GM23248 (cell line): ENCODE measurements at regions not wholly inside any gene's neighbourhood (a gene's known extent, or its start where the extent isn't known, plus 50 kb on each side); places are given as distances from the start of the nearest gene placed in this dataset.

Source experiments
- DNase-seq: peaks from one replicate; pipeline ENCODE4 v3.0.0-alpha.2; 2015
- H2AFZ ChIP-seq: fragments of 200-600 bp; sonication (generic); 2 replicates; pipeline ENCODE4 v1.6.1; 2016; ENCODE audit warnings: antibody characterized with exemption
- H3F3A ChIP-seq: fragments of 200-600 bp; sonication (generic); 2 replicates; pipeline ENCODE4 v1.6.1; 2016; ENCODE audit warnings: mild to moderate bottlenecking, antibody characterized with exemption, mixed run types; ENCODE audit not compliant: insufficient read depth
- H3K27ac ChIP-seq: fragments of 200-600 bp; sonication (generic); 2 replicates; pipeline ENCODE4 v1.5.1; 2016; ENCODE audit warnings: mild to moderate bottlenecking
- H3K27me3 ChIP-seq: fragments of 200-600 bp; sonication (generic); replicated peaks from 2 replicates; pipeline ENCODE4 v1.6.1; 2016; ENCODE audit warnings: mild to moderate bottlenecking; ENCODE audit not compliant: insufficient read depth
- H3K36me3 ChIP-seq: fragments of 200-600 bp; sonication (generic); 2 replicates; pipeline ENCODE4 v1.6.1; 2016; ENCODE audit warnings: low read depth, mild to moderate bottlenecking
- H3K4me1 ChIP-seq: fragments of 200-600 bp; sonication (generic); 2 replicates; pipeline ENCODE4 v1.6.1; 2016; ENCODE audit warnings: mild to moderate bottlenecking; ENCODE audit not compliant: insufficient read depth
- H3K4me2 ChIP-seq: fragments of 200-600 bp; sonication (generic); one replicate; pipeline ENCODE4 v1.6.1; 2016; ENCODE audit warnings: mild to moderate bottlenecking; ENCODE audit not compliant: unreplicated experiment
- H3K4me3 ChIP-seq: fragments of 200-600 bp; sonication (generic); 2 replicates; pipeline ENCODE4 v1.5.1; 2016; ENCODE audit warnings: mild to moderate bottlenecking
- H3K79me2 ChIP-seq: fragments of 200-600 bp; sonication (generic); 2 replicates; pipeline ENCODE4 v1.6.1; 2016; ENCODE audit warnings: mild to moderate bottlenecking; ENCODE audit not compliant: insufficient read depth
- H3K9ac ChIP-seq: fragments of 200-600 bp; sonication (generic); 2 replicates; pipeline ENCODE4 v1.6.1; 2016; ENCODE audit warnings: mild to moderate bottlenecking
- H3K9me2 ChIP-seq: fragments of 200-600 bp; sonication (generic); 2 replicates; pipeline ENCODE4 v1.6.1; 2016; ENCODE audit warnings: mixed run types, mild to moderate bottlenecking, moderate library complexity; ENCODE audit not compliant: insufficient read depth
- H3K9me3 ChIP-seq: fragments of 200-600 bp; sonication (generic); one replicate; pipeline ENCODE4 v1.6.1; 2017; ENCODE audit warnings: low read depth
- H4K20me1 ChIP-seq: fragments of 200-600 bp; sonication (generic); 2 replicates; pipeline ENCODE4 v1.6.0; 2016; ENCODE audit not compliant: insufficient read depth
- EZH2 ChIP-seq: fragments of 200-600 bp; sonication (generic); IDR thresholded peaks from 2 replicates; pipeline ENCODE4 v1.6.1; 2018; ENCODE audit warnings: antibody characterized with exemption, mild to moderate bottlenecking; ENCODE audit not compliant: insufficient read depth, poor library complexity, severe bottlenecking
- EZH2phosphoT487 ChIP-seq: fragments of 200-600 bp; sonication (generic); IDR thresholded peaks from 2 replicates; pipeline ENCODE4 v1.6.1; 2018; ENCODE audit warnings: antibody characterized with exemption, moderate library complexity, mild to moderate bottlenecking, low read depth; ENCODE audit not compliant: insufficient read depth
- WGBS, 2 experiments: methylation state at CpG; one replicate each; pipeline ENCODE4 v1.1.6; 2015 to 2017; ENCODE audit warnings: low lambda C conversion rate in 2 of 2, low coverage in 1 of 2; ENCODE audit errors: missing lambda C conversion rate in 2 of 2; 5-methylcytosine and 5-hydroxymethylcytosine counted together
- in situ Hi-C: fragments of 300-500 bp; cut with MboI; formaldehyde crosslinking; loops from 2 replicates; pipeline ENCODE4 v1.15.0; 2020

GRCh38 chr22:46026899-46027210 is 49.9 kb upstream of the WNT7B start:
- no peaks in the 10 kb centered on the region for H3K36me3 ChIP-seq
- peak overlapping the region; percentile 67 for H3K4me2 ChIP-seq
- H4K20me1 ChIP-seq = no peaks in the 10 kb centered on the region
- no peak for TF ChIP-seq EZH2
- no peak for TF ChIP-seq EZH2phosphoT487
- no peaks in the 10 kb centered on the region for H3K79me2 ChIP-seq
- in situ Hi-C loops = no loop called here
- H3K9me2 ChIP-seq = no peaks in the 10 kb centered on the region
- H3K4me3 ChIP-seq = peak overlapping the region; percentile 57
- H3K9me3 ChIP-seq = no peaks in the 10 kb centered on the region
- peak overlapping the region; percentile 69 for H2AFZ ChIP-seq
- peaks cover 6% of the 10 kb centered on the region; the same call in 1 of the 2 replicates for H3K4me1 ChIP-seq
- DNase-seq = peak; percentile 43
- peak overlapping the region; percentile 72 for H3K9ac ChIP-seq
- 26% methylated on average over 3 of the region's 3 CpGs for WGBS, 2 experiments
- H3F3A ChIP-seq = no peaks in the 10 kb centered on the region
- H3K27ac ChIP-seq = no peak overlapping the region
- no peaks in the 10 kb centered on the region for H3K27me3 ChIP-seq

DNA sequence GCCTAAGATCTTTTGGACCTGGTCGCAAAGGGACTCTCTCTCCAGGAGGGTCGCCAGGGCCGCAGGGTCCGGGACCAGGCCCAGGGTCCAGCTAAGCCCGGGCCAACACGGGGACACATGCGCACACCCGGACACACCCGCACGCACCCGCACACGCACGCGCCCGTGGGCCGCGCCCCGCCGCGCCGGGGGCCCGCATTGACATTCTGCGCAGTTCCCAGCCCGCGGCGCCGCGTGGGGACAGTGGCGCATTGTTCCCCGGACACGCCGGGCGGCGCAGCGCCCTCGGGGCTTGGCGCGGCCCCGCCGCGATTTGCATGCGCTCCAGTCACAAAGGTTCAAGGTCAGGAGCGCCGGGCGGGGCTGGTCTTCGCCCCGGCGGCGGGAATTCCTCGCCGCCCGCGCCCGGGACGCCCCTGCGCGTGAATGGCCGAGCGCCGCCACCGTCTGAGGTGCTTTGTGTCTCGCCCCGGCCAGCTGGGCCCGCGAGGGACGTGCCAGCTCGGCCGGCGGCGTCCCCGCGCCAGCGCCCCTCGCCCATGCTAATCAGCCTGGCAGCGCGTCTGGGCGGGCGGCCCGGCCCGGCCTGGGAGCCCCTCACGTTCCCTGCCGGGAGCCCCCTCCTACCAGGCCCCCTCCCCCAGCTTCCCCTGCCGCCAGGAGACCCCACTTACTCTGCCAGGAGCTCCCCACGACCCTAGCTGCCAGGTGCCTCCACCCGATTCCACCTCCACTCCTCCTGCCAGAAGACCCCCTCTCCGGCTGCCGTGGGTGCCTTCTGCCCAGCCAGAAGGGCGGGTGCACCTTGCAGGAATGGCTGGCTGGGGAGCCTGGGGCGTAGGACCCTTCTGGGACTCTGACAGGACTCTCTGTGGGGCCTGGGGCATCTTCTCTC is 50.5 kb upstream of the WNT7B start:
- WGBS, 2 experiments = 9 to 10% methylated on average over 65 to 76 of the region's 89 CpGs
- H3K27me3 ChIP-seq = no peaks in the 10 kb centered on the region
- peak overlapping the region; percentile 67 for H3K4me2 ChIP-seq
- TF ChIP-seq EZH2 (no peak), EZH2phosphoT487 (no peak)
- H3K4me3 ChIP-seq = peak overlapping the region; percentile 57
- no peaks in the 10 kb centered on the region for H3K36me3 ChIP-seq
- H3K4me1 ChIP-seq = peaks cover 6% of the 10 kb centered on the region; the same call in 1 of the 2 replicates
- H4K20me1 ChIP-seq = no peaks in the 10 kb centered on the region
- H3K9me2 ChIP-seq = no peaks in the 10 kb centered on the region
- peak; percentile 64 for DNase-seq
- no peak overlapping the region for H3K27ac ChIP-seq
- no peaks in the 10 kb centered on the region for H3F3A ChIP-seq
- H3K9me3 ChIP-seq = no peaks in the 10 kb centered on the region
- in situ Hi-C loops = no loop called here
- H3K9ac ChIP-seq = peak overlapping the region; percentile 72
- no peaks in the 10 kb centered on the region for H3K79me2 ChIP-seq
- H2AFZ ChIP-seq = peak overlapping the region; percentile 69

DNA sequence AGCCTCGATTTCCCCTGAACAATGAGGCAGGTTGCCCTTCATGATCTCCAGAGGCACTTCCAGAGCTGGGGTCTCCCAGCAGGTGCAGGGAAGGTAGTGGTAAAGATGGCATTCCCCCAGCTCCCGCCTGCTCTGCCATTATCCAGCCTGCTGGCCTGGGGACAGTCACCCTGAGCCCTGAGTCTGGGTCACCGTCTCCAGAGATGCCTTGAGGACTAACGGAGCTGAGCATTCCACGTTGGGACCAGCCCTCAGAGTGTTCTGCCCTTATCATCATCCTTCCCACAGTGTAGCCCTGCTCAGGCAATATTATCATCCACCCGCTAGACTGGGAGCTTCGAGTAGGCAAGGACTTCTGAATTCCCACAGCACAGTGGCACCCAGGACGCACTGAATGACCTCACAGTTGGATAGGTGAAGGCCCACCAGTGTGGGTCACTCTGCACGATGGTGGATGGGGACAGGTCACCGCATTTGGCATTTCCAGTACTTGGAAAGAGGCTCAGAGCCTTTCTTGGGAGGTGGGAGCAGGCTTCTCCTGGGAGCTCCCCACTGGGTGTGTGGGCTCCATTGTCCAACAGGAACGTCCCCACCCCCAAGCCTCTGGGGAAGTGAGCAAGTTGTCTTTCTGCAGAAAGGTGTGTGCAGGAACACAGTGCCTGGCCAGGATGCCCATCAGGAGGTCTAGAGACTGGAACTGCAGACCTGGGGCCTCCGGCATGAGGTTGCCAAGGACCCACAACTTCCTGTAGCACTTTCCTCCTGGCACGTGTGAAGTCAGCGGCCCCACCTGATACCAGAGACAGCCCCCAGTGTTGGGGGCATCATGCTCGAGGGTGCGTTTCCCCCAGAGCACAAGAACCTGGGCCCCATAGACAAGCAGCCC is 51.4 kb upstream of the WNT7B start:
- TF ChIP-seq EZH2phosphoT487 (no peak), EZH2 (no peak)
- Histone ChIP-seq H3K36me3 (no peaks in the 10 kb centered on the region), H2AFZ (no peak overlapping the region), H3K79me2 (no peaks in the 10 kb centered on the region), H3K4me1 (peaks cover 6% of the 10 kb centered on the region; the same call in 1 of the 2 replicates), H3K9me2 (no peaks in the 10 kb centered on the region), H3K9me3 (no peaks in the 10 kb centered on the region), H3K9ac (no peak overlapping the region), H3K27ac (no peak overlapping the region), H4K20me1 (no peaks in the 10 kb centered on the region), H3K4me2 (no peak overlapping the region), H3K27me3 (no peaks in the 10 kb centered on the region), H3F3A (peaks cover 6% of the 10 kb centered on the region), H3K4me3 (no peak overlapping the region)
- no peak for DNase-seq
- in situ Hi-C loops = no loop called here
- 84 to 88% methylated on average over 16 of the region's 16 CpGs for WGBS, 2 experiments

- Histone ChIP-seq H3K4me1 (peaks cover 6% of the 10 kb centered on the region; the same call in 1 of the 2 replicates), H3K4me3 (no peak overlapping the region), H3F3A (peaks cover 10% of the 10 kb centered on the region), H3K36me3 (no peaks in the 10 kb centered on the region), H3K9me3 (no peaks in the 10 kb centered on the region), H3K27me3 (no peaks in the 10 kb centered on the region), H2AFZ (no peak overlapping the region), H3K4me2 (no peak overlapping the region), H3K9me2 (no peaks in the 10 kb centered on the region), H4K20me1 (no peaks in the 10 kb centered on the region), H3K27ac (no peak overlapping the region), H3K79me2 (0 out of 2 replicates have a peak, but pooled peaks cover under 1% of the 10 kb centered on the region), H3K9ac (no peak overlapping the region)
- TF ChIP-seq EZH2 (no peak), EZH2phosphoT487 (no peak)
- in situ Hi-C loops = no loop called here
- 75 to 81% methylated on average over 8 of the region's 8 CpGs for WGBS, 2 experiments
- no peak for DNase-seq
Measured at GRCh38 chr22:46029036-46029435, 52.1 kb upstream of the WNT7B start.
